ENCODE measurements at regions not wholly inside any gene's neighbourhood (a gene's known extent, or its start where the extent isn't known, plus 50 kb on each side); places are given as distances from the start of the nearest gene placed in this dataset.
"Not testable (repeated sequence)": the region's sequence is repeated elsewhere in the genome, so short reads cannot be mapped to it uniquely, and the experiment has no call there.

DNA sequence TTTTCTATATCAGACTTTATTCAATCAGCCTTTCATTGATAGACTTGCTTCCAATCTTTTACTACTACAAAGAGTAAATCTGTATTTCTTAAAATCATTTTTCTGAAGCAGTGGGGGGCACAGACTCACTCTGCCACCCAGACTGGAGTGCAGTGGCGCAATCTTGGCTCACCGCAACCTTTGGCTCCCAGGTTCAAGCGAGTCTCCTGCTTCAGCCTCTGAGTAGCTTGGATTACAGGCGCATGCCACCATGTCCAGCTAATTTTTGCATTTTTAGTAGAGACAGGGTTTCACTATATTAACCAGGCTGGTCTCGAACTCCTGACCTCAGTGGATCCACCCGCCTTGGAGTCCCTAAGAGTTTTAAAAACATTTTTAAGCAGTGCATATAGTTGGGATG, 270.6 kb upstream of the REG3G start:
- DNase-seq, result no peak

DNA sequence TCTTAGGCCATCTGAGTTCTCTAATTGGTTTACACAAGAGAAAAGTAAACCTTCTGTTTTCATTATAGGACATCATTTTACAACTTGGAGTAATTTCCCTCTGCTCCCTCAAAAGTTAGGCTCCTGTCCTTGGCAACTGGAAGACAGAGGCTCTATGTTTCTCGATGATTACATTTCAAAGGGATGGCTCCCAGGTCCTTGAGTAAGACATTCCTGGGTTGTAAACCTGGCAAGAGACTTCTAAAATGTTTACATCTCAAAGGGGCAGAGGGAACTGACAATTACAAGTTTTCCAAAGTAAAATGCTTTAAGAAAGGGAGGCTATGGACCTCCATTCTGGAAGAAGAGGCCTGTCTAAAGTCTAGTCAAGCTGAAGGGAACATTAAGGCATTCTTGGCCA, 268.3 kb upstream of the REG3G start:
- DNase-seq, result no peak

DNA sequence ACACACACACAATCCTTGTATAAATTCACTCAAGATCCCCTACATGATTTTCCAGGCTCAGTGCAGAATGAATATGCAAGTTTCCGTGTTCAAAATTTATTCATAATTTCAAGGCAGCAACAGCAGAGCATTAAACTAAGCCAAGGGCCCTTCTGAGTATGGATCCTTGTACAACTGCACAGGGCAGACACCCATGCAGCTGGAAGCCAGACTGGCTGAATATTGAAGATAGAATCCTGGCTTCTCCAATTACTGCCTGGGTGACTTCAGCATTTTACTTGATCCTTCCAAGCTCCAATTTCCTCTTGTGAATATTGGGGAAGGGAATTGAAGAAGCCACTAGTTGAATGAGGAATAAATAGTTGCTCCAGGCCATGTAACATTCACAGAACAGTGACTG, 267.9 kb upstream of the REG3G start:
- DNase-seq, result no peak

DNA sequence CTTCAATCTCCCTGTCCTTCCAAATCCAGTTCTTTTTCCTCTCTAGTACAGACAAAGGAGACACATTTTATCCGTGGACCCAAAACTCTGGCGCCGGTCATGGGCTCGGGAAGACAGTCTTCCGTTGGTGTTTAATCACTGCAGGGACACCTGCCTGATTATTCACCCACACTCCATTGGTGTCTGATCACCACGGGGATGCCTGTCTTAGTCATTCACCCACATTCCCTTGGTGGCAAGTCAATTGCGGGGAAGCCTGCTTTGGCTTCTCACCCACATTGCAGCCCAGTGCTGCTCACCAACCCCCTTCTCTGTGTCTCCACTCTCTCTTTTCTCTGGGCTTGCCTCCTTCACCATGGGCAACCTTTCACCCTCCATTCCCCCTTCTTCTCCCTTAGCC, 266.7 kb upstream of the REG3G start:
- not testable (repeated sequence) for DNase-seq

DNA sequence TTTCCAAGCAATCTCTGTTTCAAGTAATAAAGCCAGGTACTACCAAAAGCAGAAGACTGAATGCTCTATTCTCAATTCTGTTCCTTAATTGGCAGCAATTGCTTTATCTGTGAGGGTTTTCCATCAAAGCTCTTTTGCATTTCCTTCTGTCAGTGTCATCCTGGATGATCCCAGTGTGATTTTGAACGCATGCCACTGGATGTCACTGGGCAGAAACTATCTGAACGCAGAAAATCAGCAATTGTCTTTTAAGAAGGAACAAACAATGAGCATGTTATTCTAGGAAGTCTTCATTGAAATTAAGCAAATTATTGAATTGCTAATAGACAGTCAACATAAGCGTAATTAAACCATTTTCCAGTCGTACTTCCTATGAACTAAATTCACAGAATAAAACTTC, 259.0 kb upstream of the REG3G start:
- DNase-seq, result no peak

DNA sequence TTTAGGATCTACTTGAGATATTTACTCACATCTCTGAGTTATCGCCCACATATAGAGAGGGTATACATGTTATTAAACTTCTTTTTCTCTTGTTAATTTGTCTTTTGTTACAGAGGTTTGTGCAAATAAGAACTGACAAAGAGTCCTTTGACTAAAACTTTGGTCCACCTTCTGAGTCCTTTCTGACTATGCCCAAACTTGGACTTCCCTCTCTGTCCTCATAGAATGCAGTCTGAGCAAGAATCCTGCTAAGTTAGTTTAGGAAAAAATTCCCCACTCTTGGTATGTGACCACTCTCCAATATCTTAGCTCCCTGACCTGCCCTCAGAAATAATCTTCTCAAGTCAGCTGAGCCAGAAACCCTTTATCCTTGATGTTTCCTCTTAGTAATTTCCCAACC, 257.5 kb upstream of the REG3G start:
- DNase-seq, result no peak

DNA sequence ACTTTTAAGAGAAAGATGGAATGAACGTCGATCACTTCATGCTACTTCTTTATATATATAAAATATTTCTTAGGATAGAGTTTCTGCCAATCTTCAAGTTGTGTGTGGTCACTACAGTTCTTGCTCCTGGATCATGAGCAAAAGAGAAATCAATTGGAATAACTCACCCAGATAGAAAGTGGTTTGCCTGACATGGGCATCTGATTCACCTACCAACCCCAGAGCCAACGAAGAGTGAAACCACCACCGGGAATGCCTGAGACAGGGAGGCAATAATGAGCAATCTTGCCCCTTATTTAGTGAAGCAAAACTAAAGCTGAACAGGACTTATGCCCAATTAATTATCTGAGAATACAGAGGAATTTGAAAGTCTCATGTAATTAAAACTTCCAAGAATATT, 250.2 kb upstream of the REG3G start:
- DNase-seq, result no peak

DNA sequence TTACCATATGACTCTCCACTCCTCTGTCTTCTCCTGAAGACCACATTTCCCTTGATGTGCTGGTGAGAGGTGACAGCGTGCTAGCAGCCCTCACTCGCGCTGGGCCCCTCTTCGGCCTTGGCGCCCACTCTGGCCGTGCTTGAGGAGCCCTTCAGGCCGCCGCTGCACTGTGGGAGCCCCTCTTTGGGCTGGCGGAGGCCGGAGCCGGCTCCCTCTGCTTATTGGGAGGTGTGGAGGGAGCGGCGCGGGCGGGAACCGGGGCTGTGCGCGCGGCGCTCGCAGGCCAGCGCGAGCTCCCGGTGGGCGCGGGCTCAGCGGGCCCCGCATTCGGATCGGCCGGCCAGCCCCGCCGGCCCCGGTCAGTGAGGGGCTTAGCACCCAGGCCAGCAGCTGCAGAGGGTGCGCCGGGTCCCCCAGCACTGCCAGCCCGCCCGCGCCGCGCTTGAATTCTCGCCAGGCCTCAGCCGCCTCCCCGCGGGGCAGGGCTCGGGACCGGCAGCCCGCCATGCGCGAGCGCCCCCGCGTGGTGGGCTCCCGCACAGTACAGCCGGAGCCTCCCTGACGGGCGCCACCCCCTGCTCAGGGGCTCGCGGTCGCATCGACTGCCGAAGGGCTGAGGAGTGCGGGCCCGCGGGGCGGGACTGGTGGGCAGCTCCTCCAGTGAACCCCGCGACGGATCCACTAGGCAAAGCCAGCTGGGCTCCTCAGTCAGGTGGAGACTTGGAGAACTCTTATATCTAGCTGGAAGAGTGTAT, 246.6 kb upstream of the REG3G start:
- DNase-seq, result no peak

DNA sequence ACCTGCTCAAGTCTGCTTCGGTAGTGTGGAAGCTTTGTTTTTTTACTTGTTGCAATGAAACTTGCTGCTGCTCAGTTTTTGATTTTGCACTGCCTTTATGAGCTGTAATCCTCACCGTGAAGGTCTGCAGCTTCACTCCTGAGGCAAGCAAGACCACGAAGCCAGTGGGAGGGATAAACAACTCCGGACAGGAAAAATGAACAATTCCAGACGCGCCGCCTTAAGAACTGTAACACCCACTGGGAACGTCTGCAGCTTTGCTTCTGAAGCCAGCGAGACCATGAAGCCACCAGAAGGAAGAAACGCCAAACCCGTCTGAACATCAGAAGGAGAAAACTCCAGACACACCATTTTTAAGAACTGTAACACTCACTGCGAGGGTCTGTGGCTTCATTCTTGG, 245.7 kb upstream of the REG3G start:
- DNase-seq, result no peak

DNA sequence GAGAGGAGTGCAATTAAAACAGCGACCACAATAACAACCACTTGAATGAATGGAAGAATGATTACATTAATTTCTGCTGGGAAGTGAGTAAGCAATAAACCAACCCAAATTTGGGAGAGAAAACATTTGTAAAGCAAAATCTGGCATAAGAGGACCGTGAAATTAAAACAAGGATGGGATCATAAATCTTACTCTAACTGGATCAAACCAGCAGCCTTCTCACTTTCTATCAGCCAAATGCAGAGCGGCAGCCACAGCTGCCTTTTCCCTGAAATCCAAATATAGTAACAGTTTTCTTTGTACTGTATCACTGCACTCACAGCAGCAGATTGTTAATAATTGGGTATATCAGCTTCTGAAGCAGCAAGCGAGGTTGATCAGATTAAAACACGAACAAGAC, 245.2 kb upstream of the REG3G start:
- no peak for DNase-seq

DNA sequence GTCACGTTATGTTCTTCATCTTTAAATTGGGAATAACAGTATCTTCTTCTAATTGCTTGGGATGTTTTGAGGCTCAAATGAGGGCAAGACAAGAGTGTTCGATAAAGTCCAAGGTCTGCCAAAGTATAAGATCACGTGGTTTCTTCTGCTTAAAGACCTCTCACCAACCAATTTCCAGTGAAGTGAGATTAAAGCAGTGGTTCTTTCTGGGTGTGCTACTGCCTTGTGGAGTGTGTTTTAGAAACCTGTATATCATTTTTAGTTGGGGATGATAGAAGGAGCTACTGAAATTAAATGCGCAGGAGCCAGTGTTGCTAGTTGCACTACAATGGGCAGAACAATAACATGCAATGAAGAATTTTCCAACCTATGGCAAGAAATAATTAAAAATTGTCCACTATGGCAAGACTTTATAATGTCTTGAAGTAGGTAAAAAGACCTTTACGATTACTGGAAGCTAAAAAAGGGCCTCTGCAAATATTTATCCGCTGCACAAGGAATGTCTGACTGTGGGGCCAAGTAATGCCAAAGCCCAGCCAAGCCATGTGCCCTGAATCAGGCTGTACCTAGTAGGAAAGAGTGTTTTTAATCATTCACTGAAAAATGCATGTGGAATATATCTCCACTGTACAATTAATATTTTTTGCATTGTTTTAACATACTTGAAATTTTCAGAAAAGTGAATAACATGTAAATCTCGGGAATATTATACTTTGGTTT, 244.5 kb upstream of the REG3G start:
- DNase-seq, result no peak

DNA sequence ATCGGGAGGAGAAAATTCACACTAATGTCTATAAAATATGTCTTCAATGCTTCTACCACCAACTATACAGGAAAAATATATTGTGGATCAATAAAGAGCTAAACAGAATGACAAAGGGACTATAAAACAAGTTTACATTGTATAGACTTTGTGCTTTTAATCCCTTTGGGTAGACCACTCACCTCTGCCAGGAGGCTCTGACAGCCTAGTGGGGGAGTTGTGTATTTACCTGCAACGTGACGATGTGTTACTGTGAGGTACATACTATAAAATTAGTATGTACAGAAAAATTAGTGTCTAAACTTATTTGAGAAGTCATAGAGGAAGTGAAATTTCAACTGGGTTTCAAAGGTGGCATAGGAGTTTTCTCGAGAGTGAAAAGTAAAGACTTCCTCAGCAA, 243.3 kb upstream of the REG3G start:
- DNase-seq, result no peak

DNA sequence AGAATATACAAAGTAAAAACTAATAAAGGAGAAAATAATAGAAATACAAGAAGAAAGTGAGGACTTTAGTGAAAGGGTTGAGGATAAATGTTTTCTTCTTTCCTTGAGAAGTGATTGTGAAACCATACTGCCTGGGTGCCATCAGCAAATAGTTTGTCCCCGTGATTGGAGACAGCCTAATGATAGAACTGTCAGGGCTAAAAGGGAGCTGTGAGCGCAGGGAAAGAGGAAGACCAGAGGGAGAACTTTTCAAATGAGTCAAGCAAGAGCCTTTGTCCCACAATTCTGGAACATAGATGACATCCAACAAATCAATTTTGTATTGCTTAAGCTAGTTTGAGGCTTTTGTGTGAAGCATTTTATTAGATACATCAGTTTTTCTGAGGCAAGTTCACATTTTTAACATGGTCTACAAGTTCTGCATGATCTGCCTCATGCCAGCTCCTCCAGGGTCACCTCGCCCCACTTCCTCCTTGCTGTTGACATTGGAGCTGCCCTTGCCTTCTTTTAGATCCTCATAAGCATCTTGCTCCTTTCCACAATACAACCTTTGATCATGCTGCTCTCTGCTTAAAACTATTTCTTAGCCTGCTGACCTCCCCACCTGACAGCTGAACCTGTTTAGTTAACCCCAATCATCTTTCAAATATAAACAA, 213.4 kb upstream of the REG3G start:
- DNase-seq, result no peak

DNA sequence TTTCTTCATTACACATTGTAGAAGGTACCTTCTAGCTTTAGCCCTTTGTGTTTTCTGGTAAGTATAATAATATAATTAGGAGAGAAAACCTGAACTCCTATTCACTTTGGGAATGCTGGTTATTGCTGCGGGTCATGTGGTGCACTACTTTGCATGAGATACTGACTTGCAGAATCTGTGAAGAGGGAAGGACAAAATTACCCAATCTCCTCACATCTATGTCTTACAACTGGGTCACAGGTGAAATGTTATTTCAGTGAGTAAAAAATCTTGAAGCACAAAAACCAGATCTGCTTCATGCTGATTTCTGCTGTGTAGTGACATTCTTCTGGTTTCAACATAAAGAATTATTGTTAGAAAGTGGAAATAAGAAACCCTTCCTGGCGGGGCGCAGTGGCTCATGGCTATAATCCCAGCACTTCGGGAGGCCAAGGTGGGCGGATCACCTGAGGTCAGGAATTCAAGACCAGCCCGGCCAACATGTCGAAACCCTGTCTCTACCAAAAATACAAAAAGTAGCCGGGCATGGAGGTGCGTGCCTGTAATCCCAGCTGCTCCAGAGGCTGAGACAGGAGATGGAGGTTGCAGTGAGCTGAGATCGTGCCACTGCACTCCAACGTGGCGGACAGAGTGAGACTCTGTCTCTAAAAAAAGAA, 211.0 kb upstream of the REG3G start:
- no peak for DNase-seq

DNA sequence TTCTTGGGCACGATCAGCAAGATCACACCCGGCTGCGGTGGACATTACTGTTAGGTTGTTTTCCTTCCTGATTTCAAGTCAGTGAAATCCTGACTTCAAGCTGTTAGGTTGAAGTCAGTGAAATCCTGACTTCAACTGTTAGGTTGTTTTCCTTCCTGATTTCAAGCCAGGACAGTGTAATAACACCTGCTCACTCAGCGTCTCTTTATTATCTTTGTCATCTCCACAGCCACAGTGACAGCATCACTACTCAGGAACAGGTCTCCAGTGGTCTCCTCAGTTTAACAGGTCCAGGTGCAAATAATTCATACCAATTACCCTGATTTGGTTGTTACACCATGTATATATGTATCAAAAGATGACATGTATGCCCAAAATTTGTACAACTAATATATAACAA, 208.1 kb upstream of the REG3G start:
- DNase-seq, result no peak

DNA sequence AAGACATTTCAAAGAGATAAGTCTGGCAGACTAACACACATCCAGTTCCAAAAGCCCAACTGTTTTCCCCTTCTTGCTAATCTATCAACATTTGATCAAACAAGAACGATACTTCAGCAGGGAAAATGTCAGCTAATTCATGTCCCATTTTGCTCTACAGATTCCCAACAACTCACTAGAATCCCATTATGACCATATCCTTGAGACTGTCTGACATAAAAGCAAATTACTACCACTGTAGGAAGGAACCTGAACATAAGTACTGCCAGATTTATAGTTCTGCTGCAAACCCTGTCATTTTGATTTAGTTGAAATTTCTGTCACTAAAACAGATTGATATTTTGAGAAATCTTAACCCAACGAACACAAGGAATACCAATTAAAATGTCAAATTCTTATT, 193.0 kb upstream of the REG3G start:
- no peak for DNase-seq

DNA sequence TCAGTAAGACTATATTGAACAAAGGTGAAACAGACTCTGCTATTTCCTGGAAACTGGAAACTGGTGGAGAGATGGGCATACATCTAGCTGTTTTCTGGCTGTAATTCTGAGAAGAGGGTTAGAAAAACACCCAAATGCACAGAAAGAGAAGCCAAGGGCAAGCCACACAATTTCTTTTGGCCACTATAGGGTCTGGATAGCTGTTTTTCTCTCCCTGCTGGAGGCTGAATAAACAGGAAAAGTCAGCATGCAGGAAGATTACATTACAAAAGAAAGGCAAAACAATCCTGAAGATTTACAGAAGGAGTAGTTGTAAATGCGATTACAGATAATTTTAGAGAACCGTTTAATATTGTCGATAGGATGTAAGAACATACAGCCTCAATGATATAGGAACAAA, 186.2 kb upstream of the REG3G start:
- DNase-seq, result no peak

DNA sequence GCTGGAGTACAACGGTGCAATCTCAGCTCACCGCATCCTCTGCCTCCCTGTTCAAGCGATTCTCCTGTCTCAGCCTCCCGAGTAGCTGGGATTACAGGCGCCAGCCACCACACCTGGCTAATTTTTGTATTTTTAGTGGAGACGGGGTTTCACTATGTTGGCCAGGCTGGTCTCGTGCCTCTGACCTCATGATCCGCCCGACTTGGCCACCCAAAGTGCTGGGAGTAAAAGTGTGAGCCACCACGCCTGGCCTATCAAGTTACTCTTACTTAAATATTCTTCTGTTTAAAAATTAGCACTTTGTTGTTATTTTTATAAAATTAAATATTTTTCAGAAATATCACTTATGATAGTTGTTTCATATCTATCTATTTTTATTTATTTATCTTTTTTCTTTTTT, 185.2 kb upstream of the REG3G start:
- DNase-seq, result not testable (repeated sequence)

DNA sequence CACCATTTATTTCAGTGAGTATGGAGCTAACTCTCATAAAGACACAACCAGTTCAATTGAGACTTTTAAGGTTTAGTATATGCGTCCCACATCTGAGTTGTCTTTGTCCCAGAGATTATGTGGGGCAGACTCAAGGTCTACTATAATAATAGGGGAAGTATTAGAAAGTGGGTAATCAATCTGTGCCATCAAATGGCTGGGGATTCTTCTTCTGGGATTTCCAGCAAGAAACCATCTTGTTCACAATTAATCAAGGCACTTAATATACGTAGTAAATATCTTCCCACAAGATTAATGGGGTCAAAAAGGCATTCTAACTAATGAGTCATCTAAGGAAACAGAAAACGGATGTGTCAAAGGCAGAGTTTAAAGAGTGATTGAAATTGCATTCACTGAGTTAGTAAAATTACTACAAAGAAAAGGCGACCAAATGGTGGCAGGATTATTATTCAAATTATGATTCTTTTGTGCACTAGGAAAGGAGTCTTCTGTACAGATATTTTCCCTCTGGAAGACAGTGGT, 179.8 kb upstream of the REG3G start:
- no peak for DNase-seq

DNA sequence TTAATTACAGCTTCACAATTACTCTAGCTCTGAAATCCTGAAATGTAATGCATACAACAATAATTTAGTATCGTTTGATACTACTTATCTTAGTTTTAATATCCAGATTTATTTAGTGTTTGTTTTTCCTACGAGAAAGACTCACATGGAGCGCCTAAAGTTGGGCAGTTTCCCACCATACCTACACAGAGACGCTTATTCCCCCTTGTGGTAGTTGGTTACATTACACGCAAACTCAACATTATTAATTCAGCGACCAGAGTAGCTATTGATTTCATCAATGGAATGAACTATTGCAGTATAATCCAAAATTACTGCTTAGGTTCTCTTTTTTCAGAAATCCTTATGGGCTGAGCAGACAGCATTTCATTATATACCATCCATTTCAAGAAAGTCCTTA, 164.0 kb upstream of the REG3G start:
- no peak for DNase-seq

DNA sequence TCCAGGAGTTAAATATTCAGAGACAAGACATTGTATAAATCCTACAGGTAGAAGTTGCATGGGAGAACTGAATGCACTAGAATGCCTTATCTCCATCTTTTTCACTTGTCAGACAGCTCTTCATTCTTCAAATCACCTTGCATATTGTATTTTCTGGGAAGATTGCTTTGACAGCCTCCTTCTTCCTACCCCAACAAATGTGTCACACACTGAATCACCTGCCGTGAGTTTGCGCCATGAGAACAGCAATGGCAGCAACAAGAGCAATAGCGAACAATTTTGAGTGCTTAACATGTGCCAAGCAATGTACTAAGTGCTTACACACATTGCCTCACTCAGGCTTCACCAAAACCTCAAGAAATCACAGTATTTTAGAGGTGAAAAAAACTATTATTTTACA, 161.3 kb upstream of the REG3G start:
- DNase-seq, result no peak

DNA sequence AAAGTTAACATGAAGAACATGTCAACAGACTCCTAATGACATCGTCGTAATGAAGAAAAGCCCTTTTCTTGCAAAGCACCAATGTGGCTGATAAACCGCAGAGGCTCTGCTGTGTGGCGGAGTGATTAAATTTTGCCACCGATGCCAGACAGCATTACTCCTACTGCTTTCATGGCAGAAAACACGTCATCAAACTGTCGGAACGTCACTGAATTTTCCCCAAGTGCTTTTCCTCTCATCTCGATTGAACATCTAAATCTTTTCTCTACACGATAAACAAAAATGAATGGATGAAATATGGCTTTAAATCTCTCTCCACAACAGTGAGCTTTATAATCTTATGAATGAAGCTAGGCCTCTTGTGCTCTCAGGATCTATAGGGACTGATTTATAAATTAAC, 159.8 kb upstream of the REG3G start:
- DNase-seq, result no peak

DNA sequence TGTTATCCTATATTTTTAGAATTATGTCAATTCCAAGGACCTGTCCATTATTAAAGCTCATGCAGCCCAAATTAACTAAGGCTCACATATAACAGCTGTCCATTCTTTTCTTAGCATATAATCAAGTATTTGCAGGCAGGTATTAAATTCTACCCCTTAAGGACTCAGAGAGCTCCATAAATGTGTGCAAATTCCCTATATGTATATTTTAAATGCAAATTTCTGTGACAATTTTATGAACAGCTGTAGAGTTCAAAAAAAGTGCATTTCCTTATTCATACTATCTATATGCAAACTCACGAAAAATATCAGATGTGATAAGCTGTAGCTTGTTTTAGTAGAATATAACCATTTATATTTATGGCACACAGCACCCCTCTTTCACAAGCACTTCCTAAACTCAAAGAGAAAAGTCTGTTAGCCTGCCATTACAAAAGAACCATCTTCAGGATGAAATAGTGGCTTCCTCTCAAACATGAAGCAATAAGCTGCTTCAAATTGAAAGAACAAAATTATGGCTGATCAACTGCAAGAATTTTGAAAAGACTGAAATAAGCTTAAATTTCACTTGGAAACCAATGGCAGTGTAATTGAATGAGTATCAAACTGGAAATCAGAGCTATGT, 155.0 kb upstream of the REG3G start:
- DNase-seq, result no peak

Data from CD4-positive, alpha-beta T cell treated with Interleukin-15 for 1 hour (primary cell).